HG02759 (cell line): ENCODE measurements at regions not wholly inside any gene's neighbourhood (a gene's known extent, or its start where the extent isn't known, plus 50 kb on each side); places are given as distances from the start of the nearest gene placed in this dataset.
"Not testable (repeated sequence)": the region's sequence is repeated elsewhere in the genome, so short reads cannot be mapped to it uniquely, and the experiment has no call there.

Experiments
- ATAC-seq: cut with Tn5 transposase; IDR thresholded peaks from one replicate; pipeline ENCODE4 v1.9.1; 2021; ENCODE audit warnings: mild to moderate bottlenecking, moderate library complexity; ENCODE audit not compliant: unreplicated experiment

DNA sequence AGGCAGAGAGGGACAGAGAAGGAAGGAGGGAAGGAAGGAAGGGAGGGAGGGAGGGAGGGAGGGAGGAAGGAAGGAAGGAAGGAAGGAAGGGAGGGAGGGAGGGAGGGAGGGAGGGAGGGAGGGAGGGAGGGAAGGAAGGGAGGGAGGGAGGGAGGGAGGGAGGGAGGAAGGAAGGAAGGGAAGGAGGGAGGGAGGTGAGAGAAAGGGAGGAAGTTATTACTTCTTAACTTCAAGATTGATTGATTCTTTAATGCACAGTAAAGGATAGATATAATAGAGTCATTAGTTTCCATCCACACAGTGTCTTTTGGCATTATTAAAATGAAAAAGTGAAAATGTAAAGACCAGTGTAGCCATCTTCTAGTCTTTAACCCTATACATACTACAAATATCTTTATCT, 682.9 kb downstream of the ZEB2 start:
- not testable (repeated sequence) for ATAC-seq

DNA sequence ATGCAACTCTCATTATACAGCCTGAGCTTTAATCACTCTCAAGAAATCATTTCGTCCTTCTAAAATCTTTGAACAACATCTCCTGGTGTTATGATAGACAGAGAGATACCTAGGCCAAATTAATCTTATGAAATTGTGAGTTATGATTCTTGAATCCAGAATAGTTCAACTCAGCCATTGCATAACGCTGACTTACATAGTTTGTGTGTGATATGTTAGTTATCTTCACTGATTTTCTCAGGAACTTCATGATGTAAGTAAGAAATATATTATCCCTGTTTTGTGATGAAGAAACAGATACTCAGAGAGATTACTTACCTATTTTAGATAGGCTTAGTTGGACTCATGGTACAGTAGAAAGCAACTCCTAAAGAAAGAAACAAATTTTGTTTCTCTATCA, 684.4 kb downstream of the ZEB2 start:
- ATAC-seq = no peak

GRCh38 chr2:143833015-143833660, 686.8 kb downstream of the ZEB2 start:
- no peak for ATAC-seq

GRCh38 chr2:143830476-143830875, 689.4 kb downstream of the ZEB2 start:
- ATAC-seq = no peak

DNA sequence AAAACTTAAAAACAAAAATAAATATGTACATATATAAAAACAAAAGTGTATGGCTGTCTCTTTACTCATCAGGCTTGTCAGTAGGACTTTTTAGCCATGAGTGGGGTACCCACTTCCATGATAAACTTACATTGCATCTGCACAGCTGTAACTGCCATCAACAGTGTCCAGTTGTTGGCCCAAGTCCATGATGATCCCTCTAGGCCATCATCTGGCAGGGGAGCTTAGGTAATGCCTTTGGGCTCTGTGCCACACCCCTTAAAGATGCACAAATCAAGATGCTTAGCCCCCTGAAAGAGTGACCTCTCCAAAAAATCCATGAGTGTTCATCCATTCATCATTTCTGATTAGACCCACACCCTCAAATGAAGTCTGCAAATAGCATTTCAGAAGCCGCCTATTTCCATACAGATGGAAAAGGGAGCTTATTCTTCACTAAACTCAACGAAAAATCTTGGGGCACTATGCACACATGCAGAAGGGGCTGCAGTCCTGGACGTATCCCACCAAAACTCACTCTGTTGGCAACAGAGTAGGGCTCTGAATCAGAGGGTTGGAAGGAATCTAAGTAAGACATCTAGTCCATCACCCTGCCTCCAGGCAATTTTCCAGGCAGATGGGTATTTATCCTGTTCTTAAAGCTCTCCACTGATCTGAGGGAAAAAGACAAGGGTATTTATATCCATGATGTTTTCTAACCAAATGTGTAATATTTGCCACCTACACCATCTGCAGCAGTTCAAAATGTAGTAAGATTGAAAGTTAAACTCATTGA, 691.0 kb downstream of the ZEB2 start:
- no peak for ATAC-seq

GRCh38 chr2:143824791-143825190, 695.1 kb downstream of the ZEB2 start:
- no peak for ATAC-seq

DNA sequence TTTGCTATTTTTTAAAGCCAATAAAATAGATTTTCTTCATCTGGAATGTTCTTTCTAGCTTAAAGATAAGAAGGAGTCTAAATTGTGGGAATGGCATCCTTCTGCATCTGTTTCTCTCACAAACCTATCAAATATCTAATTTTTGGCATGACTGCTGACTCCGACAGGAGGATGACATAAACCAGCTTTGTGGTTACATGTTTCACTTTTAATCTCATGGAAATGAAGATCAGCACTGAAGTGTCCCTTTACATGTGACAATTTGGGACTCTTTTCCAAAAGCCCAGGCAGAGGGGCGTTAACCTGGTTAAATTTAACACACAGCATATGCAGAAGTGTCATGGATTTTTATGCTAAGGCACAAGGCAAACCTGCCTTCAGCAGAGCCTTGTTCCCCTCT, 694.7 kb downstream of the ARHGAP15 start:
- ATAC-seq = no peak

DNA sequence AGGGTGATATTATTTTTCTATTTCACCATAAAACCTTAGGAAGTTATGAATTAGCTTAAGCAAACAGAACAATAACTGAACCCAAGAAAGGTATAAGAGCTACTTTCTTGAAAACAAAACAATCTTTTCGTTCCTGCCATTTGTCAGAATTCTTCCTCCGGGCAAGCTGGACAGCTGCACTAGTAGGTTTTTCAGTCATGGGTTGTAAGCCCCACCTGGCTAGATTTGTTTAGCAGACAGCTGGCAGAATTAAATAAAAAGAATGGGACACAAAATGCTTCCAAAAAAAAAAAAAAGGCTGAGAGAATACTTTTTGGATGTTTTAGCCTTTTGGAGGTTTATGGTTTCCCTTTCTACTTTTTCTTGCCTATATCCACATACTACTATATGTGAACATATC, 694.1 kb downstream of the ARHGAP15 start:
- no peak for ATAC-seq

- ATAC-seq = no peak
These were observed 693.5 kb downstream of the ARHGAP15 start for GRCh38 chr2:143822736-143823135.

- ATAC-seq = no peak
These were observed 690.5 kb downstream of the ARHGAP15 start for GRCh38 chr2:143819764-143820163.

DNA sequence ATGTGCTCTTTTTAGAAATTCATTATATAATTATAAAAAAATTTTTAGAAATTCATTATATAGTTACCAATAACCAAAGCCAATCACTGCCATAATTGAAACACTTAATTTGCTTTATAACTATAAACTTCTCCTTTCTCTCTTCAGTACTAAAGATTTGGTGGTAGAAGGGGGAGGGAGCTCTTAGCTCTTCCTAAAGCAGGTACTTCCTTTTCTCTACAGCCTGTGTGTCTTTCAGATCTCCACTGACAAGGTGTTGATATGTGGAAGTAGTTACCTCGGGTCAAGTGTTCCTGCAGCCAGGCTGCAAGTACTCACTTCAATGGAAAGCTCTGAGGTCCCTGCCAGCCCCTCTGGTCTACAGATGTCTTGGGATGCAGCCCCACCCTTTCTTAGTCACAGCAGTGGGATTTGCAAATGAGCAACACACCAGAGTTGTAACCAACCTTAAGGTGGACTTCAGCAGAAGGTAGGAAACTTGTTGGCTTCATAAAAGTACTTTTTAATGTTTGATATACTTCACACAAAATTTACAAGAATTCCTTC, 690.0 kb downstream of the ARHGAP15 start:
- no peak for ATAC-seq
